PFSK-1 (cell line): ENCODE measurements at regions not wholly inside any gene's neighbourhood (a gene's known extent, or its start where the extent isn't known, plus 50 kb on each side); places are given as distances from the start of the nearest gene placed in this dataset.

ENCODE experiments used
- FOXP2 ChIP-seq: optimal IDR thresholded peaks from 2 replicates; pipeline ENCODE3; 2011; ENCODE audit warnings: borderline replicate concordance, control low read depth, inconsistent platforms; ENCODE audit not compliant: insufficient read depth; ENCODE audit errors: extremely low read length, extremely low read depth
- POLR2AphosphoS5 ChIP-seq: IDR thresholded peaks from 2 replicates; pipeline ENCODE4 v1.6.1; 2012; ENCODE audit warnings: low read depth, mild to moderate bottlenecking, control low read depth, low read length, moderate library complexity
- SIN3A ChIP-seq: IDR thresholded peaks from 2 replicates; pipeline ENCODE4 v1.6.1; 2012; ENCODE audit warnings: mild to moderate bottlenecking, low read length, moderate library complexity, borderline replicate concordance; ENCODE audit not compliant: insufficient read depth
- TAF1 ChIP-seq: IDR thresholded peaks from 2 replicates; pipeline ENCODE4 v1.6.1; 2012; ENCODE audit warnings: low read length, control low read depth, borderline replicate concordance; ENCODE audit not compliant: insufficient read depth
- TF ChIP-seq, protein P1 (sequence below), 2 experiments: IDR thresholded peaks; 2 replicates each; pipeline versions ENCODE4 v1.6.1 to v1.8.0; 2011 to 2012; ENCODE audit warnings: low read depth in 2 of 2, low read length in 2 of 2, control low read depth in 1 of 2, inconsistent platforms in 1 of 2, mild to moderate bottlenecking in 1 of 2, moderate library complexity in 1 of 2; ENCODE audit not compliant: insufficient read depth in 1 of 2

DNA sequence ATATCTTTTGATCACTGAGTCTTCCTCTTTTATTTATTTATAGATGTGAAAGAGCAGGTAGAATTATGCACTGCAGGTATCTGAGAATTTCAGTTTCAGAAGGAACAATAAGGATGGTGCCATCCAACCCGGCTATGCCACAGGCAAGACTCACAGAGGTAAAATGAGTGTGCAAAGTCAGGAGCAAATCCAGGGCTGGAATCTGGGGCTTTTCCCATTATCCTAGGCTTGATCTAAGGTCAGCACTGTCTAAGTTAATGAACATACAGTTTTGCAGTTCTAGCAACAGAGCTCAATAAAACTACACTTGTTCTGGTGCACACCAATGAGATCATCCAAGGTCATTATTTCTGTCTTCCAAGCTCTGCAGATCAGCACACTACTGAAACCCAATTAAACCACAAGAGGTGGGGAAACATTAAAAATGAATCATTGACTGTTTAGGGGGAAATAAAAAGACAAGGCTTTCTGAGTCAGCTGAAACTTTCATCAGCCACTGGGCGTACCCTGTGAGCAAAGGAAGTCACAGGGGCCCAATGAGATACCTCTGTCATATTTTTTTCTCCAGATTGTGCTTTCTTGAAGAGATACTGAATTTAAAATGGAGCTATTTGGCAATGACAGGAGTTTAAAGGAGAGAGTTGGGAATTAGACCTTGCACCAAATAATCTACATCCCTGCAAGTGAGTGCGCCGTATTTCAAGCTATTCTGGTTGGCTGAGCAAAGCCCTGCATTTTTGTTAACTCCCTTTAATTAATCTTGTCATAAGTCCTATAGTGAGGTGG, 662.2 kb upstream of the ZNF608 start:
- TF ChIP-seq FOXP2: no peak
- TF ChIP-seq, protein P1, sequence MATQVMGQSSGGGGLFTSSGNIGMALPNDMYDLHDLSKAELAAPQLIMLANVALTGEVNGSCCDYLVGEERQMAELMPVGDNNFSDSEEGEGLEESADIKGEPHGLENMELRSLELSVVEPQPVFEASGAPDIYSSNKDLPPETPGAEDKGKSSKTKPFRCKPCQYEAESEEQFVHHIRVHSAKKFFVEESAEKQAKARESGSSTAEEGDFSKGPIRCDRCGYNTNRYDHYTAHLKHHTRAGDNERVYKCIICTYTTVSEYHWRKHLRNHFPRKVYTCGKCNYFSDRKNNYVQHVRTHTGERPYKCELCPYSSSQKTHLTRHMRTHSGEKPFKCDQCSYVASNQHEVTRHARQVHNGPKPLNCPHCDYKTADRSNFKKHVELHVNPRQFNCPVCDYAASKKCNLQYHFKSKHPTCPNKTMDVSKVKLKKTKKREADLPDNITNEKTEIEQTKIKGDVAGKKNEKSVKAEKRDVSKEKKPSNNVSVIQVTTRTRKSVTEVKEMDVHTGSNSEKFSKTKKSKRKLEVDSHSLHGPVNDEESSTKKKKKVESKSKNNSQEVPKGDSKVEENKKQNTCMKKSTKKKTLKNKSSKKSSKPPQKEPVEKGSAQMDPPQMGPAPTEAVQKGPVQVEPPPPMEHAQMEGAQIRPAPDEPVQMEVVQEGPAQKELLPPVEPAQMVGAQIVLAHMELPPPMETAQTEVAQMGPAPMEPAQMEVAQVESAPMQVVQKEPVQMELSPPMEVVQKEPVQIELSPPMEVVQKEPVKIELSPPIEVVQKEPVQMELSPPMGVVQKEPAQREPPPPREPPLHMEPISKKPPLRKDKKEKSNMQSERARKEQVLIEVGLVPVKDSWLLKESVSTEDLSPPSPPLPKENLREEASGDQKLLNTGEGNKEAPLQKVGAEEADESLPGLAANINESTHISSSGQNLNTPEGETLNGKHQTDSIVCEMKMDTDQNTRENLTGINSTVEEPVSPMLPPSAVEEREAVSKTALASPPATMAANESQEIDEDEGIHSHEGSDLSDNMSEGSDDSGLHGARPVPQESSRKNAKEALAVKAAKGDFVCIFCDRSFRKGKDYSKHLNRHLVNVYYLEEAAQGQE (IDR thresholded peaks at IDR 0.05; ENCODE audit: insufficient read depth in 1 of 2, low read depth in 2 of 2, low read length in 2 of 2): 0 out of 4 replicates have a peak, but pooled peaks of 1 of the 2 experiments have one; percentile 1

DNA sequence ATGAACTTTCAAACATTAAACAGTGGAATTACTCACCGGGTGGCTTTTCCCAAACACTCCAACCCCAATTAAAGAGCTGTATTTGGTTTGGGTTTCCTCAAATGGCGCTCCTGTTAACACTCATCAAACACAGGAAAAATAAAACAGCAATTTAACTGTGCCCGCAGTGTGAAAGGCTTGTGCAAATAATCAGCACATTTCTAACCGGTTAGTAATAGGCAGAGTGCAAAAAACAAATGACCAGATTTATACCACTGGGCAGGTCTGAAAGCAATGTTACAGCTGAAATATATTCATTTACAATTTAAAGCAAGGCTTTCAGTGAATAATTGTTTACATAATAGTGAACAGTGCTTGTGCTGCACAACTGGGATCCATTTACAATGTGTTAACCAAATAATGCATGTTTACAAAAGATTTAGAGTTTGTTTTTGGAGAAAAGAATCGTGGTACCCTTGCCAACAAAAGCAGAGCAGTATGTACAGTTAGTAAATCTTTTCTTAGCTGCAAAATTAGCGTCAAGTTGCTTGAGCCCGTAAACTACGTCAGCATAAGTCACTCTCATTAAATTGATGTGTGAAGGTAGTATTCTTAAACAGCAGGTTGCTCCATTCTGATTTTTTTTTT, 662.9 kb upstream of the ZNF608 start:
- TF ChIP-seq POLR2AphosphoS5 (no peak), FOXP2 (no peak), TAF1 (peak; percentile 26; the same call in 1 of the 2 replicates)
- TF ChIP-seq, protein P1 (IDR thresholded peaks at IDR 0.05; ENCODE audit: insufficient read depth in 1 of 2, low read depth in 2 of 2, low read length in 2 of 2): no peak

DNA sequence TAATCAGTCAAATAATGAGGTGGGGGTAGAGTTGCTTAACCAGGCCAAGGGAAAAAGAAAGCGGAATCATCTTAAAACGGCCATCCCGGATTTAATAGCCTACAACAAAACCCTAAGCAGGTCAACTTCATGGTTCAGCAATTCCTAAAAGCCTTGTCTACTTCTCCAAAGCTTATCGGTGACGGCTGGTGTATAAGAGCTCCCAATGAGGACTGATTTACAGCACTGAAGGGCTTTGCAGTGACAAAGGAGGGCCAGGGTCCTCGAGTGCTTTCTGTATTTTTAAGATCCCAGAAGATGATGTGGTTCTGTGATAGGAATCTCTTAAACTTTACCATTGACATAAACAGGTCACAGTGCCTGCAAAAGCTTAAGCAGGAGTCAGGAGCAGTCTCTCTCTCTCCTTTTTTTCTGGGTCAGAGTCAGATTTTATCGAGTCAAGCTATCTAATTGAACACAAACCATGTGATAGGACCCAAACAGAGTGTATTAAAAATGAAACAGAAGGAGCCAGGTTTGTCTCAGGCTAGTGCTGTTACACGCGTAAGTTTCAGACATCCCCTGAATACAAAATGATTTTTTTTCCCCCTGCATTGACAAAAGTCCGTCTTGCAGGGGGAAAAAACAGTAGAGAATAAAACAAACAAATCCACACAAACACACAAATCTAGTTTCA, 663.6 kb upstream of the ZNF608 start:
- TF ChIP-seq, protein P1 (IDR thresholded peaks at IDR 0.05; ENCODE audit: insufficient read depth in 1 of 2, low read depth in 2 of 2, low read length in 2 of 2): peak in 1 of 2 experiments; percentile 69; a peak in 2 of 4 replicates
- TF ChIP-seq TAF1: peak; percentile 16; the same call in 1 of the 2 replicates
- TF ChIP-seq SIN3A: 0 out of 2 replicates have a peak, but pooled peaks have one; percentile 23
- TF ChIP-seq FOXP2: no peak

DNA sequence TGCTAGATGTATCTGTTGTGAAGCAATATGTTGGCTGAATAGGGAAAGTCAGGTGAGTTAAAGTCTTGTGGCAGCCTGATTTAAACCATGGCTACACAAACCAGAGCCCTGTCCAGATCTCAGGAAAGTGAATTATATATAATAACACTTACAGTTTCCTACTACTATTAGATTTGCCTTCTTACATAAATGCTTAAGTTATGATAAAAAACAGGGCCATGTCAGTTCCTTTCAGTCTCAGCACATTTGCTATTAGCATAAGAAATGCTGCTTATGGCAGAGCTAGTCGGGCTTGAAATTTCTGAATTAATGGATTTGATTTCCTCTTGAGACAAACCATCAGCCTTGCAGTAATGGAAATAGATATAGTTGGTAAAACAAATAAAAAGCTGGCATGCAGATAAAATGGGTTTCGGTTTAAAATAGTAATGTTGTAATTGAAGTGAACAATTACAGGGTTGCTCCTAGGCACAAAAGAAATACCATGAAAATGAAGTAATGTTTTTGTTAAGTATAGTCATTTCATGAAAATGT, 664.2 kb upstream of the ZNF608 start:
- TF ChIP-seq POLR2AphosphoS5: no peak

DNA sequence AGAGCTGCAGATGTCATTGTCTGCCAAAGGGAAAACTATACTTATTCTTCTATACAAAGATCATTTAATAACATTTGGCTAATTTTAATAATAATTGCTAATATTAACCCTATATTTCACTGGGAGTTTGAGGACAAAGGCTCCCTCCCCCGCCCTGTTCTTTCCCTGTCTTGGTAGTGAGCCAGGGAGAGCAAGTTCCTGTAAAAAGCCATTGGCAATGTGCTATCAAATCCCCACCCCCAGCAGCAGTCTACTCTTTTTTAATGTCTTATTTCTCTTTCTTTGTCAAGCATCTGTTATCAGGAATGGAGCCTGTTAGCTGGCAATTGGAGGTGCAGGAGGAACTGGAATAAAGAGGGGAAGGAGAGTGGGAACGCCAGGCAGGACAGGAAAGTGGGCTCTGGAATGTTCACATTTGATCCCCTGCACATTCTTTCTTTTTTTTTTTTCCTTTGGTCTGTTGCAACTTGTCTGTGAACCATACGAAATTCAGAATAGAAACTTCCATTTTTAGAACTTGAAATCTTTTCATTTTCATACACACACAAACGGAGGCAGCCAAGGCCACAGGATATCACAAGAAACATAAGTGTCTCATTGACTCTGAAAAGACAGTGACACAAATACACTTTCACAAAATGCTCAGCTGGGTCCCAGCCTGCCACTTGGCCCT, 664.8 kb upstream of the ZNF608 start:
- TF ChIP-seq POLR2AphosphoS5 (no peak), SIN3A (0 out of 2 replicates have a peak, but pooled peaks have one; percentile 11), TAF1 (no peak)
